Effector CD8-positive, alpha-beta T cell (primary cell): ENCODE measurements at regions not wholly inside any gene's neighbourhood (a gene's known extent, or its start where the extent isn't known, plus 50 kb on each side); places are given as distances from the start of the nearest gene placed in this dataset.
"Not testable (repeated sequence)": the region's sequence is repeated elsewhere in the genome, so short reads cannot be mapped to it uniquely, and the experiment has no call there.

ENCODE experiments used
- DNase-seq: peaks from one replicate; lab custom pipeline; 2025; lab: John Stamatoyannopoulos, UW

DNA sequence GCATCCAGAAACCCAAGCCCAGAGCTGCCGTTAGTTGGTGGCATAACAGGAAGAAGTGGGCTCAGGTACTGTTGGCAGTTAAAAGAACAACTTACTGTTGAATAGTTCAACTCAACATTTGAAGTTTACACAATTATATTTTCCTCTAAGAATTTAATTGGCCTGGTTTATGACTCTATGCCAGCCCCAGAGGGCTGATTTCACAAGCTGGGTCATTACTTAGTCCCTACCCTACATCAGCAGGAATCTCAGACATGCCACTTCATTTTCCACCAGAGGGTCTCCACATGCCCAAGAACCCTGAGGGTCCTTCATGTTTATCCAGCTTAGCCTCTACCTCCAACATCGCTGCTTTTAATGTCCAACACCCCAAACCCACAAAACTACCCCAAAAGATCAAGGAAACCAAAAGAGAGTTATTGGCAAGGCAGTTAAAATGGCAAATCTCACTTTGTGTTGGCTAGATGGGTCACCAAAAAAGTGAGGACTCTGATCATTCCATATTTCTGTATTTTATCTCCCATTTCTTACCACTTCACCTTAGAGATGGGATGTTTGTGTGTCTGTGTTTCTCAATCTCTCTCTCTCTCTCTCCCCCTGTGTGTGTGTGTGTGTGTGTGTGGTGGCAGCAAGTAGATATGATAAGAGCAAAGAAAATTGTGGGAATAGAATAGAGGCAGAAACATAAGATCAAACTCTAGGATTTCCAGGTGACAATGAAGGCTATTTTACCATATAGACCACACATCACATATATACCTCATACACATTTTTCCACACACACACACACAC lies 112.5 kb upstream of the TBX18 start:
- DNase-seq, result no peak

DNA sequence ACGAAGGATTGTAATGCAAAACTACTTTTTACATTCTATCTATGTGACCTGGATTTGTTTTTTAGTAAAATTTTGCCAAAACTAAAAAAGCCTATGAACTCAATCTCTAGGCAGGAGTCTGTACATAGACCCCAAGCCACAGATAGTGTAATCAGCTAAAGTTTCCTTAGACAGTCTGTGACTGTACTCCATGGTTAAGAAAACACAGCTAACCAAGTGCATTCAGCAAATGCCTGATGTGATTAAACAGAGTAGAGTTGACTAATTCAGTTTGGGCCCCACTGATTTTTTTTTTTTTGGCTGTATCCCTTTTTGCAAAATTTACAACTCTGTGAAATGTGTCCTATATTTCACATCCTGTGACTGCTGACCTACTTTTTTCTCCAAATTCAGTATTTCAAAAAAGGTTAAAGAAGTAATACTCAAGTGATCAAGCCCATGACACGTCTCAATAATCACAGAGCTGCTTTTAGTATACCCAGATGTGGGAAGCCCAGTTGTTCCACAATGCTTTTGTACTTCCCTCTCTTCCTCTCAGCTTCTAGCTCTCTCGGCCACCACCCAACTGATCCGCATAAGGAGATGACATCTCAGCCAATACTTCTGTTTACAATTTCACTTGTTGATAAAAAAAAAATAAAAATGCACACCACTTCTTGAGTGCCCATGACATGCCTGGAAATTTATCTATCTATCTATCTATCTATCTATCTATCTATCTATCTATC lies 108.8 kb upstream of the TBX18 start:
- DNase-seq, result no peak

DNA sequence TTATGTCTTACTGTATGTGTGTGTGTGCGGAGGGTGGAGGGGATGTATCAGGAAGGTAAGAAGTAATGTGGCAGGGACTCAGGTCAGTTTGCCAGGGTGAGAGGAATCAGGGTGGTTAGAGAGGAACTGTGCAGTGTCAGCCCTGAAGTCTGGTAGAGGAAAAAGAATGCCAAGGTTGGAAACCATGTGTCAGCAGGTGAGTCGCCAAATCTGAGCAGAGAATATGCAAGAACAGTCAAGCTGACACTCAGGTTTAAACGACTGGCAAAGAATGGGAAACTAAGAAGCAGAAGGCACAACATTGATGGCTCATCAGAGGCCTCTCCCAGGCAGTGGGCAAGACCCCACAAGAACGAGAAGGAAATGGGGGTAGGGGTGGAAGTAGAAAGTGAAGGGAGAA lies 107.5 kb upstream of the TBX18 start:
- no peak for DNase-seq

DNA sequence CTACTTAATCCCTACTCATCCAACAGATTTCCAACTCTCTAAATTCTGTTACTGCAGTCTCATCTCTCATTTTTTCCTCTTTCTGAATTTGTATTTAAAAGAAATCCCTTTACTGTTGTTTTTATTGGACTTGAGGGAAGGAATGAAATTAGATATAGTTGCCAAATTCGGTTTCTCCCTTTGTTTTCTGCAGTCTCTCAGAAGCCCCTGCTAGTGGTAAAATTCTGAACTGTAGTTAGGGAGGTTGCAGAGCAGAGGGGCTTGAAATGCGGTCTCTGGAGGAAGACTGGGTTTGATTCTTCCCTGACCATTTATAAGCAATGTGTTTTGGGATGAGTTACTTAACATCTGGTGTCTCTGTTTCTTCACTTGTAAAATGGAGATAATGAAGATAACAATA lies 106.3 kb upstream of the TBX18 start:
- DNase-seq, result no peak

DNA sequence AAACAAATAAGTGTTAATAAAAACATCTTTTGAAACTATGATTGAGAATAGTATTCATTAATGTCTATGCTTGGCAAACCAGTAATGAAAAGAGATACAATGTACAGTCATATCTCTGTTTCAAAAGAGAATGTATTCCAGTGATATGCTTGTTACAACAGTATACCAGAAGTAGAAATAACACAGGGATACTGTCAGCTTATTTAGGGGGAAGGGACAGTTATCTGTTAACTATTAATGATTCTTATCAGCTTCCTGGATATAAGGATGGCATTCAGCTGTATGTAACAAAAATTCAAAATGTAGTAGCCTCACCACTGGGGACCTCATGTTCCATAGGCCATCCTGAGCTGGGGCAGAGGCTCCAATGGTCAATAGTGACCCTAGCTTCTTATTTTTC lies 103.8 kb upstream of the TBX18 start:
- no peak for DNase-seq

DNA sequence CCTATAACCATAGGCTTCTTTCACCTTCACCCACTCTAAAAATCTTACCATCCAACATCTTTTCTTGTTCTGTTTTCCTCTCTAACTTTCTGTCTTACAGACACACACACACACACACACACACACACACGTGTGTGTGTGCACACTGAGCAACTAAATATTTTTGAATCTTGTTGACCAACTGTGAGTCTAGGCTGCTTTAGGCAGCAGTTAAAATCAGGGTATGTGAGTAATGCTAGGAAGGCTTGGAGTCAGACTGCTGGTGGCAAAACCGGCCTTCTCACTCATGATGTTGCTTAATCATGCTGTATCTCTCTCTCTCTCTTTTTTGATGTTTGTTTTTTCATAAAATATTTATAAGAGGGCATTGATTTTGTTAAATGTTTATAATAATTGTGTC lies 103.1 kb upstream of the TBX18 start:
- no peak for DNase-seq

DNA sequence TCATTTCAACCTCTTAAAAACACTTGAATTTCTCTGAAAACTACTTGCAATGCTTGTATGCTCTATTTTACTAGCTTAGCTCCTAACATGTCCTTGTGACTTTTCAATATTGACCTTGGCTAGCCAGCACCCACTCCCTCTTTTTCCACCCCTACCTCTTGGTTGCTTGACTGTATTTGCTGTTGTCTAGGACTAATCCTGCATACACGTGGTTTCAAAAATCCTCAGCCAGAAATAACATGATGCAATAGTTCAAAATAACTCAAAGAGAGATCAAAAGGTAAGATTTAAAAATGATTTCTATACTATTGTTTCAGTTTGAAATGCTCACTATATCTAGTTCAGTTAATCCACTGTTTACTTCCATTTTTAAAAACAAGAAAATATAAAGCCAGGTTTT lies 102.3 kb upstream of the TBX18 start:
- DNase-seq, result no peak

DNA sequence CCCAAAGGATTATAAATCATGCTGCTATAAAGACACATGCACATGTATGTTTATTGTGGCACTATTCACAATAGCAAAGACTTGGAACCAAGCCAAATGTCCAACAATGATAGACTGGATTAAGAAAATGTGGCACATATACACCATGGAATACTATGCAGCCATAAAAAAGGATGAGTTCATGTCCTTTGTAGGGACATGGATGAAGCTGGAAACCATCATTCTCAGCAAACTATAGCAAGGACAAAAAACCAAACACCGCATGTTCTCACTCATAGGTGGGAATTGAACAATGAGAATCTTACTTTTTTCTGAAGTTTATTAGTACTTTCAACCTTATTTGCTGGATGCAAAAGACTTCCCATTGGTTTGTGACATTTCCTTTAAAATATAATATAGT lies 101.0 kb upstream of the TBX18 start:
- DNase-seq, result not testable (repeated sequence)

DNA sequence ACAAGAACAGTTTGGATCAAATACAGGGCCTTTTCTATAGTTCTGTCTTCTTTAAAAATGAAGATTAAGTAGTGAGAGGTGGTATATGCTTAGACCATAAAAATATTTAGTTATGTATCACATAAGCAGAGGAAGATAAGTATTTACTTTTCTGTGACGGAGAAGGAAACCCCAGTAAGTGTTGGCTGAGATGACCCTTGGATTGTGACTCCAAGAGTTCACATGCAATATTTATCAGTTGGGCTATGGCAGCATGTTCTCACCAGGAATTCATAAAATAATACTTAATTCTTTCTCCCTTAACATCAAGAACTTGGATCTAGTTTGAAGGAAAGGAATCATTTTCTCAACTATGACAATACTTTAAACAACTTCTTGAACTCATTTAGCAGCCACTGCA lies 98.4 kb upstream of the TBX18 start:
- no peak for DNase-seq

DNA sequence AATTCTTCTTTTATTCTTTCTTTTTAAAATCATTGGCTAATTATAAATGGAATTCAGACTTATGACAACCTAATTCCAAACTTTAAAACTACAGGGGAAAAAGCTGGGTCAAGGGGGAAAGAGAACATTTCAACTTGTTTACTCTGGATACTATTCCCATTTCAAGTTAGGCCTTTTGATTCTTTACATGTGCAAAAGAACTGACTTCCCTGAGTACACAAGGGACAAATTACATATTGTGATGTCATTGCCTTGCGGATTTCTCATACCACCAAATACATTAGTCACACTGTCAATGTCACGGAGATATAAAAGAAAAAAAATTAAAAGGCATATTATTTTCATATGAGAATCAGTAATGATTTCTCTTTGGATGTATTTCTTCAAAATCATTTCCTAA lies 96.5 kb upstream of the TBX18 start:
- no peak for DNase-seq

DNA sequence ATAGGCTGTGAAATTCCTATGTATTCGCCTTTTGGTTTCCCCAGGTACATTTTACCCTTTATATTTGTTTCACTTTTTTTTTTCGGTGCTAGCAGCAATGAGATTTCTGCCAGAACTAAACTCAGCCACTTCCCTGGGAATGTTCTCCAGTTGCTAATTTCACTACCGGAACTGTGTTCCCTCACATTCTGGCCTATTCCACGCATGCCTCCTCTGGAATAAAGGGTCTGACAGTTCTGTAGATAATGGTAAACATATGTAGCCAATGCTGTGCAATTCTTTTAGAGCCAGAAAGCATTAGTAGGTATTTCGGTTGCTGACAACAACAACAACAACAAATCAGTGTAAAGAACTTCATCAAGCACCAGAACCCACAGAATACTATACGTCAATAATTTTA lies 96.1 kb upstream of the TBX18 start:
- no peak for DNase-seq

DNA sequence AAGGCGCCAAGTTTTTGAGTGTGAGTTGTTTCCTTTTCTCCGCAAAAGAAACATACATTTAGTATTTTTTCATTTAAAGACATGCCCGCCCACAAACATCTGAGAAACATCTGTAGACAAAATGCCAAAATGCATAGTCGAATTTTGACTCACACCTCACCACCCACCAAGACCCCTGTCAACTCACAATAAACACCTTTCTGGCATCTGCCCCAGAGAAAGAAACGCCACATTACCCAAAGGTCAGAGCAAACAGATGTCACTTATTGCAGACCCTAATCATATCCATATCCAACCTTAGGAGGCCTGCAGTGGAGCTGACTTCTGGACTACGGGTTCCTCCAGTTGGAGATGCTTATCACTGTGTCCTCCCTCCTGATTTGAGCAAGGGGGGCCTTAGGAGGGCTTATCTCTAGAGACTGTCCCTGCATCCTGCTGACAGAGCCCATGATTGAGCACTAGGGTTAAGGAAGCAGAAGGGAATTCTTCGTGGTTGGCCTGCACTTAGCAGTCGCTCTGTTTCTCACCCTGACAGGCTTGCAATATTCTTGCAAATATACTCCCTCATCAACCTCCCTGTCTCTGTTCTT lies 90.5 kb upstream of the TBX18 start:
- no peak for DNase-seq

DNA sequence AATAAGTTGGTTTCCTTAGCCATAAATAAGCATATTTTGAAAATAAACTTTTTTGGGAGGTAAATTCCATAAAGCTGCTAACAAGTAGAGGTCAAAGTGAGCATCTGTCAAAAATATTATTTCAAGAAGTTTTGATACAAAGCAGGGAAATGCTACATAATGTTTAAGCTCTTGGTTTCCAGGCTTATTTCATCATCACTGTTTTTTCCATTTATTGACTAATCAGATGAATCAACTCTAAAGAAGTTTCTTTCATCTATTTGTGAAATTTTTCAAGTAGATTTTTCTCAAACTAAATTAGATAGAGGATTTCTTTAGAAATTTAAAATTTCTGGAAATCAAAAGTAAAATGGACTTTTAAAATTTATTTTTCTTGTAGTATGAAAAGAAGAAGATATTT lies 89.5 kb upstream of the TBX18 start:
- DNase-seq, result no peak

DNA sequence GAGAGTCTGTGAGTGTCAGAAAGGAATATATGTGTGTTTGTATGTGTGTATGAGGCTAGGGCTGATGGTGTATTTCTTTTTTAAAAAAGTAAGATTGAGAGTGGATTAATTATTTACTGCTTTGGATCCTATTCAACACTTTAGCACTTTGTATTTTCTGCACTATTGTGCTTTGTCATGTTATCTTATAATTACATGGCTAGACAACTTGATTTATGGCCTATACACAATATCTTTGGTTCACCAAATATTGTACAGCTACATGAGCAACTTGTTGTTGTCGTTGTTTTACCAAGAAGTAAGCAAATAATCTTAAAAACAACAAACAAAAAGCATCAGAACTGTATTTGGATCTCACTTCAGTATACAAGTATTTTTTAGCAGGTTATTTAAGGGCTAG lies 84.6 kb upstream of the TBX18 start:
- DNase-seq, result no peak

DNA sequence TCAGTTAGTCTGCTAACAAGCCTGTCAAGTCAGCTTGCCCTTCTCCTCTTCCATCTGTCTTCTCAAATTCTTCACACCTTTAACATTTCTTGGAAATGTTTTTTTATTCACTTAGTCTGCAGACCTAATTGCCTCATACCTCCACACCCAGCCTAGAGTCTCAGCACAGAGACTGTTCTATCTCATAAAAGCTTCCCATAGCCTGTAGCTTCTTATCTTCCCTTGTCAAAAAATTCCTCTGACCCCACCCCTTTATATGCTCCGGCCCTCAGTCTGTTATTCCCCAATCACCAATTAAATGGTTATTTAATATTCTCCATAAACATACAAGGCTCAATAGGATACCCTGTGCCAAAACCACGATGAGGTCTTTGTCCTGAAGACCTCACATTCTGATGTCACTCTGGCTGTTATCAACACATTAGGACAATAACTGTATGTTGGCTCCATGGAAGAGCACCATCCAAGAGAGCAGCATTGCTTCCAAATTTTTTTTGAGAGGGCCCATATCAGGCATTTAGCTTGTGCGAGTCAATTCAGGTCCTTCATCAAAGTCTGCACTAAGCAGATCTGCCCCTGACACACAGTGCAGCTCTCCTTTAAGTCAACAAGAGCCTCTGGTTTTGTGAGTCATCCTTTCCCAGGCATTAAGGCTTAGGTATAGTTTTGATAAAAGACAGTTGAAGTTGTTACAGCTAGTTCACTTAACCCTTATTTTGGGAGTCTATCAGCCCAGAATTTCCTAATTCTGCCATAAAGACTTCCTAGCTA lies 83.2 kb upstream of the TBX18 start:
- DNase-seq, result no peak

DNA sequence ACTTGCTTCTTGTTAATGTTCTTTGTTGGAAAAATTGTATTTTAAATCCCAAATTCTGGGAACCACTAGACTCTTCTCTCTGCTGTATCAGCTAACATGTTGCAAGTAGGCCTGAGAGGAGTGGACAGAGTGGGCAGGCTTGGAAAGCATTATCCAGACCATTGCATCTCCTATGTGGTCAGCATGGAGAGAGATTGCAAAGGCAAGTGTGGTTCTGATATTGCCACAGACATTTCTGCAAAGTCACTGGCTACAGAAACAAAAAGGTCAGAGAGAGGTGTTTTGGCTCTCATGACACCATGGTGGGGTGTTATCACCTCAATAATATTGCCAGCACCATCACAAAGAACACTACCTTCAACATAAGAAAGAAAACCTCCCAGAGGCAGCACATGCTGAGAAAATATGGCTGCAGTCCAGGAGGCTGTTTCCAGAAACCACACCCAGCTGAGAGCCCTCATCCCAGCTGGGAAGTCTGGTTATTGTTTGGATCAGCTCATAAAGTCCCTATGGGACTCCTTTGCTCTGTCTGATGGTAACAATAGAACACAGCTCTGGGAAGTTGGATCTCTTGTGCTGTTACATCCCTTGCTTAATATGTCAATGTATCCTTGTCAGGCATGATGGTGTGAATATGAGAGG lies 78.2 kb upstream of the TBX18 start:
- DNase-seq, result no peak

DNA sequence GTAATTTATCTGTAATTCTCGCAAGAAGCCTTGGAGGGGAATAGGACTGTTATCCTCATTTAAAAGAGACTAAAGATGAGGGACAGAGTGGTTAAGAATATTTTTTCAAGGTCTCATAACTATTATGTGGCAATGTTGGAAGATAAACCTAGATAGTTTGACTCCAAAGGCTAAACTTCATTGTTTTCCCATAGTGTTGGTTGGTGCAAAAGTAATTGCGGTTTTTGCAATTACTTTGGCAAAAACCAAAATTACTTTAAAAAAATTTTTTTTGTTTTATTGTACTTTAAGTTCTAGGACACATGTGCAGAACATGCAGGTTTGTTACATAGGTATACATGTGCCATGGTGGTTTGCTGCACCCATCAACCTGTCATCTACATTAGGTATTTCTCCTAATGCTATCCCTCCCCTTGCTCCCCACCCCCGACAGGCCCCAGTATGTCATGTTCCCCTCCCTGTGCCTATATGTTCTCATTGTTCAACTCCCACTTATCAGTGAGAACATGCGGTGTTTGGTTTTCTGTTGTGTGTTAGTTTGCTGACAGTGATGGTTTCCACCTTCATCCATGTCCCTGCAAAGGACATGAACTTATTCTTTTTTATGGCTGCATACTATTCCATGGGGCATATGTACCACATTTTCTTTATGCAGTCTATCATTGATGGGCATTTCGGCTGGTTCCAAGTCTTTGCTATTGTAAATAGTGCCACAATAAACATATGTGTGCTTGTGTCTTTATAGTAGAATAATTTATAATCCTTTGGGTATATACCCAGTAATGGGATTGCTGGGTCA lies 72.9 kb upstream of the TBX18 start:
- not testable (repeated sequence) for DNase-seq

DNA sequence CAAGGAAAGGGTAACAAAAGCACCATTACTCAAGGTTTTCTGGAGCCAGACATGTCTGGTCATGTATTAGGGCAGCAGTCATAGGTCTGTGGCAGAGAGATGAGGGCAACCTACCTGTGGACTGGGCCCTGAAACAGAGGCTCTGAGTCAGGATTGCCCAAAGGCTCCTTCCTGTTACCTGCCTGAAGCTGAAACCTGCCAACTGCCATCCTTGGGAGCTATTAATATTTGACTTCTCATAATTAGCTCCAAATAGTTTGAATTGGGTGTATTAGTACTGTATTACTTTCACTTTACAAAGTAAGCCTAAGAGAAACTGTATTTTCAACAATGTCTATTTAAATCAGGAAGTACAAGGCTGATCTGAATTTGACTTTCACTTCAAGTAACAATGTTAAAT lies 72.0 kb upstream of the TBX18 start:
- no peak for DNase-seq

DNA sequence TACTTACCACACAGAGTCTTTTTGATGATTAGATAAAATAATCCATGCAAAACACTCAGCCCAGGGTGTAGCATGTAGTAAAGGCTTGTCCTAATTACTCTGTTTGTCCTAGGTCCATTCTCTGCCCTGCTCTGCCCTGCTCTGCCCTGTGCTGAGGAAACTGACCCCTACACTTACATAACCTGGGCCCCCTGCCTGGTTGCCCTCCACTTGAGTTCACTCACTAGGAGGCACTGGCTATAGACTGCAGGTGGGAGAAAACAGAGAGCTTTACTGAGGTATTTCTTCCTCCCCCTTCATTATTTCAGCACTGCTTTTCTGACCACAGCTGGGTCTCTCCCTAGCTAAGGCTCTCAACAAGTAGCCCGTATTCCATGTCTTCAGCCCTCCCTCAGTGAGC lies 70.9 kb upstream of the TBX18 start:
- DNase-seq, result no peak

DNA sequence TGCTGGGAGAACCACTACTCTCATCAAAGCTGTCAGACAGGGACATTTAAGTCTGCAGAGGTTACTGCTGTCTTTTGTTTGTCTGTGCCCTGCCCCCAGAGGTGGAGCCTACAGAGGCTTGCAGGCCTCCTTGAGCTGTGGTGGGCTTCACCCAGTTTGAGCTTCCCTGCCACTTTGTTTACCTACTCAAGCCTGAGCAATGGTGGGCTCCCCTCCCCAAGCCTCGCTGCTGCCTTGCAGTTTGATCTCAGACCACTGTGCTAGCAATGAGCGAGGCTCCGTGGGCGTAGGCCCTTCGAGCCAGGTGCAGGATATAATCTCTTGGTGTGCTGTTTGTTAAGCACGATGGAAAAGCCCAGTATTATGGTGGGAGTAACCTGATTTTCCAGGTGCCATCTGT lies 67.5 kb upstream of the TBX18 start:
- DNase-seq, result not testable (repeated sequence)

DNA sequence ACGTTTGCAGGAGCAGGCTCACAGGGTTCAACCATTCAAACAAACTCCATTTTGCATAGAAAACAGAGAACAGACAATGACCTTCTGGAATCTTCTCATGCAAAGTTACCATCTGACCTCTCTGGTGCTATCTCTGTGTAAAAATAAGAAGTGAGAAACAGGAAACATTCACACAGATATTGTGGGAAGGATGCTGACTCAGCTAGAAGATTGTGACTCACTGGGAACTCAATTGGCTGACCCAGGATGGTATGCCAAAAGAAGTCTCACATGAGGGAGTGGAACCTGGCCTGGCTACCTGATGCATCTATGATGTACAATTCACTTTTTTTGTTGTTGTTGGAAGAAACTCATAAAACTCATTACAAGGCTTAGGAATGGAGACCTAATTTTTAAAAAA lies 61.1 kb upstream of the TBX18 start:
- DNase-seq, result no peak
